GM23248 (cell line): ENCODE measurements at regions not wholly inside any gene's neighbourhood (a gene's known extent, or its start where the extent isn't known, plus 50 kb on each side); places are given as distances from the start of the nearest gene placed in this dataset.

Experiments used
- EZH2 ChIP-seq: fragments of 200-600 bp; sonication (generic); IDR thresholded peaks from 2 replicates; pipeline ENCODE4 v1.6.1; 2018; ENCODE audit warnings: antibody characterized with exemption, mild to moderate bottlenecking; ENCODE audit not compliant: insufficient read depth, poor library complexity, severe bottlenecking
- EZH2phosphoT487 ChIP-seq: fragments of 200-600 bp; sonication (generic); IDR thresholded peaks from 2 replicates; pipeline ENCODE4 v1.6.1; 2018; ENCODE audit warnings: antibody characterized with exemption, moderate library complexity, mild to moderate bottlenecking, low read depth; ENCODE audit not compliant: insufficient read depth

DNA sequence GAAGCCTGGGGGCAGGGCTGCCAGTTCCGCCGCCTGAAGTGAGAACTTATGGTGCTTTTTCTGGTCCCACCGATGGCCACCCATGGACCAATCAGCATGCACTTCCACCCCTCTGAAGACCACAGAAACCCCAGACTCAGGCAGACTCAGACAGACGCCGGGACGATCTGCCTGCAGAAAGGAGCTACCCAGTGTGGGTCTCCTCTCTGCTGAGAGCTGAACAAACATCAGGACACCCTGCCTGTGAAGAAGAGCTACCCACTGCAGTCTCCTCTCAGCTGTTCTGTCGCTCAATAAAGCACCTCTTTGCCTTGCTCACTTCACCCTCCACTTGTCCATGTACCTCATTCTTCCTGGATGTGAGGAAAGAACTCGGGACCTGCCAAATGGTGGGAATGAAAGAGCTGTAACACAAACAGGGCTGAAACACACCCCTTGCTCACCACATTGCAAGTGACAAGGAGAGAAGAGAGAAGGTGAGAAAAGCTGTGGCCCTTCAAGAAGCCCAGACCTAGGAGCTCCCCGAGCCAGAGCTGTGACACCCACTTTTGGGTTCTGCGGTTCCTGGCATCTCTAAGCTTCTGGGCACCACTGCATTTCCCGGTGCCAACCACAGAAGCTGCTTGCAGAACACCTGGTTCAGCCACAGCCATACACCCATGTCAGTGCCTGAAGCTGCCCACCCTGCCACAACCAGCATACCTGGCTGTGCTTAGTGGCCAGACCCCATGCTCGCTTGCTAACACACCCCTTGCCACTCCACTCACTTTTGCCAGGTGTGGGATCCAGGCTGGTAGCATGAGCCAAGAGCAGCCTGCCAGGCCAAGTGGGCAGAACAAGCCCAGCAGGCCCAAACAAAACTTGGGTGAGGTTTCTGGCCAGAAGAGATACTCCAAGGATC lies 114.3 kb upstream of the TSLP start:
- TF ChIP-seq EZH2 (no peak), EZH2phosphoT487 (no peak)
